ENCODE measurements at regions not wholly inside any gene's neighbourhood (a gene's known extent, or its start where the extent isn't known, plus 50 kb on each side); places are given as distances from the start of the nearest gene placed in this dataset.

GRCh38 chr20:11740975-11741374 is 176.7 kb upstream of the BTBD3 start:
- TF ChIP-seq, protein P1, sequence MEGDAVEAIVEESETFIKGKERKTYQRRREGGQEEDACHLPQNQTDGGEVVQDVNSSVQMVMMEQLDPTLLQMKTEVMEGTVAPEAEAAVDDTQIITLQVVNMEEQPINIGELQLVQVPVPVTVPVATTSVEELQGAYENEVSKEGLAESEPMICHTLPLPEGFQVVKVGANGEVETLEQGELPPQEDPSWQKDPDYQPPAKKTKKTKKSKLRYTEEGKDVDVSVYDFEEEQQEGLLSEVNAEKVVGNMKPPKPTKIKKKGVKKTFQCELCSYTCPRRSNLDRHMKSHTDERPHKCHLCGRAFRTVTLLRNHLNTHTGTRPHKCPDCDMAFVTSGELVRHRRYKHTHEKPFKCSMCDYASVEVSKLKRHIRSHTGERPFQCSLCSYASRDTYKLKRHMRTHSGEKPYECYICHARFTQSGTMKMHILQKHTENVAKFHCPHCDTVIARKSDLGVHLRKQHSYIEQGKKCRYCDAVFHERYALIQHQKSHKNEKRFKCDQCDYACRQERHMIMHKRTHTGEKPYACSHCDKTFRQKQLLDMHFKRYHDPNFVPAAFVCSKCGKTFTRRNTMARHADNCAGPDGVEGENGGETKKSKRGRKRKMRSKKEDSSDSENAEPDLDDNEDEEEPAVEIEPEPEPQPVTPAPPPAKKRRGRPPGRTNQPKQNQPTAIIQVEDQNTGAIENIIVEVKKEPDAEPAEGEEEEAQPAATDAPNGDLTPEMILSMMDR (IDR thresholded peaks at IDR 0.05; ENCODE audit: insufficient read depth, low read depth, low read length, missing control alignments) = no peak
- DNase-seq (ENCODE audit: low read depth) = no peak
- H3K4me3 ChIP-seq (ENCODE audit: low read length) = no peak overlapping the region

DNA sequence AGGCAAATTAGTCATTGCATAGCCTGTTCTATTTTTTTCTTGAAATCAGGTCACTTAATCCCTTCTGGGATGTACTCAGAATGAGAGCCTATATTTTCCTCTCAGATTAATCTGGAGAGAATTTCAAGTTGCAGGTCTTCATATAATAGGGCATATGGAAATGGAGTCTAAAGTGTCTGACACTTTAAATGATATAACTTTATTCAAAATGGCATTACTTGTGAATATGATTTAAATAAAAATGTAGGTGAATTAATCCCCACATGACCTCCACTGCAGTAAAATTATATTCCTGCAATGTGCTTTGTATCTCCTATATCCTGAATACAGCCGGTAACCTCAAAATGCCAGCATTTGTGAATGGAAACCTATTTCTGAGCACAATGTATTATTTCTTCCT is 172.5 kb upstream of the BTBD3 start:
- no peak overlapping the region for H3K4me3 ChIP-seq (ENCODE audit: low read length)
- TF ChIP-seq, protein P1 (IDR thresholded peaks at IDR 0.05; ENCODE audit: insufficient read depth, low read depth, low read length, missing control alignments) = no peak
- no peak for DNase-seq (ENCODE audit: low read depth)

DNA sequence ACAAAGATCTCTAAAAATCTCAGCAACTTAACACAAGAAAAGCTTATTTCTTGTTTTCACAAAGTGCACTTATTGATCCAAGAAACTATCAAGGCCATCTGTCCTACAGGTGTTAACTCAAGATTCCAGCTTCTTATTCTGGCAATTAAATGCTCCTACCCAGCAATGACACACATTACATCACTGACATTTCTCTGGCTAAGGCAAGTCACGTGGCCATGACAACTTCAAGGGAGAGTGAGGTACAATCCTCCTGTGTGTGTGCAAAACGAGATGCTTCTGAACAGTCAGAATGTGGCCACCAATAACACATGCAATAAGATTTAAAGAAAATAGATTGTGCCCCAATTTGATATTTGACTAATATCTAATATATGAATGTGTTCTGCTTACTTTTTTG is 169.3 kb upstream of the BTBD3 start:
- DNase-seq (ENCODE audit: low read depth) = no peak
- TF ChIP-seq, protein P1 (IDR thresholded peaks at IDR 0.05; ENCODE audit: insufficient read depth, low read depth, low read length, missing control alignments) = no peak
- H3K4me3 ChIP-seq (ENCODE audit: low read length) = no peak overlapping the region

- no peak for DNase-seq (ENCODE audit: low read depth)
- TF ChIP-seq, protein P1 (IDR thresholded peaks at IDR 0.05; ENCODE audit: insufficient read depth, low read depth, low read length, missing control alignments) = no peak
- no peak overlapping the region for H3K4me3 ChIP-seq (ENCODE audit: low read length)
Observed at GRCh38 chr20:11752336-11752735, 165.4 kb upstream of the BTBD3 start.

DNA sequence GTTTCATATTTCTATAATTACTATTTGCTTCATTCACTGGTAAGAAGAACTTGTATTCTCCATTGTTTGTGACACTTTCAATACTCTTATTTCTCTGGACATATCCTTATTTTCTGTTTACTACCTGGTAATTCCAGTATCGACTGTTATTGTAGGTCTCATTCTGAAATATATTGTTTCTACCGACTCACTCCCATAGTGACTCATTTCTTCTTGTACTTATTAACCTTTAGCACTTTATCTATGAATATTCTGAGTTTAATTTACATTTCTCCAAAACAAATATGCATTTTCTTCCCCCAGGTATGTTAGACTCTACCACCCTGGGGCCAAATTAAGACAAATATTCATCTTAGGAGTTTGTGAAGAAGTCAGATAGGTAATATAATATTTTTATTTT is 164.5 kb upstream of the BTBD3 start:
- DNase-seq (ENCODE audit: low read depth) = no peak
- TF ChIP-seq, protein P1 (IDR thresholded peaks at IDR 0.05; ENCODE audit: insufficient read depth, low read depth, low read length, missing control alignments) = no peak
- no peak overlapping the region for H3K4me3 ChIP-seq (ENCODE audit: low read length)

DNA sequence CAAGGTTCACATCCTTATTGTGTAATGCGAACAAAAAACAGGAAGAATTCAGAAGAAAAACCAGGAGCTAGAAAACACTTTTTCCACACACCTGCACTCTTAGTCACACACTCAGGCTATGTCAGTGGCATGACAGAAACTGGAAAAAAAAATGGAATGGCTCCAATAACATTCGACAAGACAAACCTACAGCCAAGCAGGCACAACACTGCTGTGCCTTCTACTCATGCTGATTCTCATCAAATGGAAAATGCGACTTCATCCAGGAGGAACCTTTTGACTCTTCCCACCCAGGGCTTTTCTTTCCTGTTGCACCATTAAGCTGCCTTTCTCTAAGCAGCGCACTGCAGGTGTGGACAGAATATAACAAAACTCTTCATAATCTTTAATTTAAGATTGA is 163.2 kb upstream of the BTBD3 start:
- DNase-seq (ENCODE audit: low read depth) = no peak
- H3K4me3 ChIP-seq (ENCODE audit: low read length) = no peak overlapping the region
- TF ChIP-seq, protein P1 (IDR thresholded peaks at IDR 0.05; ENCODE audit: insufficient read depth, low read depth, low read length, missing control alignments) = no peak

- no peak overlapping the region for H3K4me3 ChIP-seq (ENCODE audit: low read length)
- TF ChIP-seq, protein P1 (IDR thresholded peaks at IDR 0.05; ENCODE audit: insufficient read depth, low read depth, low read length, missing control alignments) = peak; percentile 12
- DNase-seq (ENCODE audit: low read depth) = no peak
Observed at GRCh38 chr20:11755071-11755841, 162.4 kb upstream of the BTBD3 start.

All from epithelial cell of esophagus (primary cell).